ENCODE measurements at regions not wholly inside any gene's neighbourhood (a gene's known extent, or its start where the extent isn't known, plus 50 kb on each side); places are given as distances from the start of the nearest gene placed in this dataset.

DNA sequence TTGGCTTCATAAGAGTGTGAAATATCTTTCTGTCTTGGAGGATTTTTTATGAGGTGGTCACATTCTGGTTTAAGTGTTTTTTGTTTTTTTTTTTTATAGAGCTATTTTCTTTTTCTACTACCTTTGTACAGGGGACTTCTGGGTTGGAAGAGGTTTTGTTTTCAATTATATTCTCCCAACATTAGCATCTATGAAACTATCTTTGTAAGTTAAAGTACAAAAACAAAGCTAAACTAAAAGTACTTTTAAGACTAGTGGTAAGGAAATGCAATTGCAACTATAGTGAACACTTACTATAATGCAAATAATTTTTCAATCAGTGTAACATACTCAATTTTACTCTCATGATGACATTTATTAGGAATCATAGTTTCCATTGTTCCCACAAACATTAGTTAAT is 688.2 kb downstream of the SI start:
- Histone ChIP-seq H3K79me2 (ENCODE audit: control insufficient read depth, insufficient read depth, low read length) (no peaks in the 10 kb centered on the region), H3K4me2 (ENCODE audit: insufficient read depth, low read length) (no peak overlapping the region), H4K20me1 (replicated peaks; ENCODE audit: control insufficient read depth, insufficient read depth, low read length) (no peaks in the 10 kb centered on the region), H3K27ac (ENCODE audit: extremely low read depth, low read depth, low read length) (no peak overlapping the region), H3K9me1 (ENCODE audit: control insufficient read depth, insufficient read depth, low read length) (no peaks in the 10 kb centered on the region), H3K9ac (ENCODE audit: insufficient read depth in 1 of 2, low read depth in 2 of 2, low read length in 2 of 2) (no peak overlapping the region), H3K9me3 (replicated peaks; ENCODE audit: control insufficient read depth, insufficient read depth, low read depth, low read length) (no peaks in the 10 kb centered on the region), H3K4me3 (no peak overlapping the region), H3K27me3 (ENCODE audit: control insufficient read depth in 2 of 2, insufficient read depth in 2 of 2, low read length in 2 of 2) (no peaks in the 10 kb centered on the region), H2AFZ (ENCODE audit: low read depth, low read length) (no peak overlapping the region), H3K4me1 (replicated peaks in 1 of 2; ENCODE audit: control insufficient read depth in 2 of 2, insufficient read depth in 2 of 2, low read length in 2 of 2) (no peaks in the 10 kb centered on the region), H3K36me3 (ENCODE audit: control insufficient read depth, insufficient read depth, low read length) (no peaks in the 10 kb centered on the region)
- ATAC-seq (no peak), DNase-seq (ENCODE audit: extremely low read depth in 1 of 4, low spot score in 3 of 4) (no peak), FAIRE-seq (no peak)
- intact Hi-C loops (cut with micrococcal nuclease) (no loop called here), in situ Hi-C loops (cut with MboI) (no loop called here)
- no peak for TF ChIP-seq JUND (IDR thresholded peaks at IDR 0.05; ENCODE audit: borderline replicate concordance, low read depth, low read length)
- no peak for TF ChIP-seq JUND (tag; IDR thresholded peaks at IDR 0.05; ENCODE audit: borderline replicate concordance, low read depth, low read length)
- no peak for TF ChIP-seq RAD51 (IDR thresholded peaks at IDR 0.05; ENCODE audit: borderline replicate concordance, low read depth)
- TF ChIP-seq ZNF12 (CRISPR knock-in tag; IDR thresholded peaks at IDR 0.05): no peak
- no peak for TF ChIP-seq RBM14 (IDR thresholded peaks at IDR 0.05; ENCODE audit: borderline replicate concordance, insufficient read depth, low read depth, low read length)
- TF ChIP-seq ZBTB9 (CRISPR knock-in tag; IDR thresholded peaks at IDR 0.05): no peak
- no peak for TF ChIP-seq L3MBTL2 (IDR thresholded peaks at IDR 0.05)
- TF ChIP-seq GTF2E2 (tag; IDR thresholded peaks at IDR 0.05): no peak
- no peak for TF ChIP-seq ZNF274 (IDR thresholded peaks at IDR 0.05; ENCODE audit: borderline replicate concordance, low read depth, low read length)
- TF ChIP-seq TCF7L2 (IDR thresholded peaks at IDR 0.05; ENCODE audit: low read depth, low read length): no peak
- TF ChIP-seq CHD2 (IDR thresholded peaks at IDR 0.05; ENCODE audit: low read depth, low read length): no peak
- TF ChIP-seq WHSC1 (IDR thresholded peaks at IDR 0.05; ENCODE audit: low read length): no peak
- no peak for TF ChIP-seq TEAD1 (CRISPR knock-in tag; IDR thresholded peaks at IDR 0.05)
- no peak for TF ChIP-seq JUNB (CRISPR knock-in tag; conservative IDR thresholded peaks at IDR 0.05)
- no peak for TF ChIP-seq CCAR2 (IDR thresholded peaks at IDR 0.05; ENCODE audit: low read depth, low read length)
- no TSS peak for BruUV-seq (replicated peaks)
- POLR2A ChIA-PET: no interaction called here
- CTCF ChIA-PET (ENCODE audit: low intra/inter-chr PET ratio): no interaction called here
